ENCODE measurements at regions not wholly inside any gene's neighbourhood (a gene's known extent, or its start where the extent isn't known, plus 50 kb on each side); places are given as distances from the start of the nearest gene placed in this dataset.

DNA sequence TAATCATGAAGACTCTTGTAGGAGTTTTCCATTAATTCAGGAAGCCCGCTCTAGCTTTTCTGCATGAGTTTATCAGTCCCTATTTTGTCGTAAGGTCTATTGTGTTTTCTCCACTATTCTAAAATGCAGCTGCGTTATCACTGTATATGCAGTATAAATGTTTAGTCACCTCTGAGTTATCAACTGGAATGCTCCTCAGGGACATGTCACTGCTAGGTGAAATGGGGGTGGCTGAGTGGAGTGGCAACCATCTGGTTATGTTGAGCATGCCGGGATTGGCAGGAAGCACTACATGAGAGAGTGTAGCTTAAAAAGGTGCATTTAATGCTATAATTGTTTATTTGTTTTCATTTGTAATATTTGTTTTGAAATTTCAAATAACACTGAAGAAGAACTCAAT lies 285.2 kb upstream of the ELAC2 start:
- H2BK15ac ChIP-seq (ENCODE audit: low read length) = no peak overlapping the region
- no peaks in the 10 kb centered on the region for H3K36me3 ChIP-seq (ENCODE audit: control insufficient read depth in 2 of 4, insufficient read depth in 4 of 4, low read length in 3 of 4)
- H2BK120ac ChIP-seq (replicated peaks; ENCODE audit: low read depth, low read length) = no peak overlapping the region
- ChIA-PET POLR2A (ENCODE audit: partially characterized antibody) (no interaction called here), CTCF (ENCODE audit: partially characterized antibody) (interaction anchor here (0.6 to 1.1 kb wide), 4 partner anchors 26 to 894 kb away, joined by 3 read pairs; no protein-coding TSS in a partner anchor)
- no peaks in the 10 kb centered on the region for H3K79me1 ChIP-seq (ENCODE audit: low read depth, low read length)
- 97% methylated on average over 4 of the region's 4 CpGs; no CpG with 5 or more reads in 1 of the 2 experiments for WGBS, 2 experiments (ENCODE audit: extremely low coverage in 1 of 2, insufficient coverage in 1 of 2, insufficient read length in 1 of 2, insufficient replicate concordance in 2 of 2, low coverage in 1 of 2, low lambda C conversion rate in 2 of 2, missing lambda C conversion rate in 1 of 2)
- H3K18ac ChIP-seq (ENCODE audit: extremely low read depth, low read length) = no peak overlapping the region
- no peak overlapping the region for H2AK5ac ChIP-seq (ENCODE audit: low read depth, low read length)
- no peak overlapping the region for H3K23ac ChIP-seq (ENCODE audit: insufficient read length)
- H3K4ac ChIP-seq (replicated peaks; ENCODE audit: insufficient read length, low read depth, low read length) = no peak overlapping the region
- peaks cover 0 to 7% (median 0%) of the 10 kb centered on the region in 4 experiments; a peak in 1 of 7 replicates for H3K4me1 ChIP-seq (replicated peaks in 1 of 4; ENCODE audit: control insufficient read depth in 3 of 4, insufficient read depth in 4 of 4, low read length in 3 of 4)
- no peak overlapping the region for H3K14ac ChIP-seq (ENCODE audit: insufficient read length)
- H4K5ac ChIP-seq (ENCODE audit: insufficient read length, low read depth, low read length) = no peak overlapping the region
- no peaks in the 10 kb centered on the region for H4K20me1 ChIP-seq (replicated peaks in 1 of 2; ENCODE audit: control insufficient read depth in 1 of 2, insufficient read depth in 2 of 2, low read length in 2 of 2)
- FAIRE-seq = no peak
- no peak overlapping the region for H3K27ac ChIP-seq (ENCODE audit: low read depth, low read length)
- H4K91ac ChIP-seq (replicated peaks; ENCODE audit: insufficient read length, low read length) = no peak overlapping the region
- no peaks in the 10 kb centered on the region for H3K27me3 ChIP-seq (replicated peaks in 1 of 4; ENCODE audit: control insufficient read depth in 3 of 4, extremely low read depth in 1 of 4, insufficient read depth in 3 of 4, low read length in 3 of 4)
- H3K9me3 ChIP-seq (ENCODE audit: insufficient read depth in 2 of 2, low read depth in 1 of 2, low read length in 1 of 2) = no peaks in the 10 kb centered on the region
- H3K23me2 ChIP-seq (ENCODE audit: low read depth, low read length) = no peaks in the 10 kb centered on the region
- H4K8ac ChIP-seq (ENCODE audit: extremely low read depth, insufficient read depth, low read length) = no peak overlapping the region
- H2BK5ac ChIP-seq (ENCODE audit: low read depth, low read length) = no peak overlapping the region
- no peak overlapping the region for H3K56ac ChIP-seq (replicated peaks; ENCODE audit: insufficient read length, low read depth, low read length)
- no peak overlapping the region for H2BK12ac ChIP-seq (ENCODE audit: low read depth, low read length)
- no peaks in the 10 kb centered on the region for H3K79me2 ChIP-seq (ENCODE audit: control insufficient read depth in 1 of 2, insufficient read depth in 2 of 2, low read length in 2 of 2)
- no peak overlapping the region for H2AFZ ChIP-seq (ENCODE audit: low read length)
- DNase-seq (ENCODE audit: low read depth in 1 of 2, low spot score in 2 of 2) = no peak
- H2BK20ac ChIP-seq (ENCODE audit: low read length) = no peak overlapping the region
- no peak overlapping the region for H3K4me2 ChIP-seq (ENCODE audit: insufficient read depth in 1 of 2, low read depth in 2 of 2, low read length in 2 of 2)
- no peak overlapping the region for H3K9ac ChIP-seq (replicated peaks in 1 of 4; ENCODE audit: extremely low read depth in 1 of 4, low read depth in 3 of 4, low read length in 3 of 4)
- no peak overlapping the region for H3K4me3 ChIP-seq (ENCODE audit: extremely low read depth in 1 of 4, insufficient read depth in 2 of 4, low read depth in 3 of 4, low read length in 4 of 4)
- TF ChIP-seq SP1 (IDR thresholded peaks at IDR 0.05; ENCODE audit: low read depth, low read length) = no peak
- TF ChIP-seq SRF (IDR thresholded peaks at IDR 0.05; ENCODE audit: low read depth, low read length) = no peak
- no peak for TF ChIP-seq CEBPB (IDR thresholded peaks at IDR 0.05; ENCODE audit: low read depth, low read length)
- TF ChIP-seq CTBP2 (IDR thresholded peaks at IDR 0.05; ENCODE audit: borderline replicate concordance, insufficient read depth, insufficient read length, low read length) = no peak
- TF ChIP-seq YY1 (IDR thresholded peaks at IDR 0.05; ENCODE audit: low read depth, low read length) = no peak
- no peak for TF ChIP-seq GABPA (IDR thresholded peaks at IDR 0.05; ENCODE audit: borderline replicate concordance, insufficient read depth, low read length)
- TF ChIP-seq SP4 (IDR thresholded peaks at IDR 0.05; ENCODE audit: low read length) = no peak
- TF ChIP-seq CTCF (IDR thresholded peaks at IDR 0.05; ENCODE audit: control extremely low read depth in 1 of 3, insufficient read depth in 1 of 3, low read depth in 1 of 3, low read length in 3 of 3) = no peak
